ENCODE measurements at regions not wholly inside any gene's neighbourhood (a gene's known extent, or its start where the extent isn't known, plus 50 kb on each side); places are given as distances from the start of the nearest gene placed in this dataset.

GRCh38 chr11:21877151-21877550 is 315.7 kb upstream of the ANO5 start:
- ATAC-seq (replicated peaks; ENCODE audit: extremely low read depth, poor library complexity, severe bottlenecking) (no peak), DNase-seq (ENCODE audit: low spot score in 2 of 2) (no peak)
- peaks cover 25% of the 10 kb centered on the region for H3K9me3 Mint-ChIP-seq
- H3K36me3 Mint-ChIP-seq (ENCODE audit: insufficient read depth): no peaks in the 10 kb centered on the region
- H3K27ac Mint-ChIP-seq (ENCODE audit: low read depth): no peak overlapping the region
- H3K4me1 Mint-ChIP-seq: no peaks in the 10 kb centered on the region
- H3K4me3 Mint-ChIP-seq: no peak overlapping the region
- no peaks in the 10 kb centered on the region for H3K27me3 Mint-ChIP-seq

- no peak for DNase-seq (ENCODE audit: low spot score in 2 of 2)
These were observed 309.5 kb upstream of the ANO5 start for GRCh38 chr11:21883354-21883753.

GRCh38 chr11:21888814-21889213 is 304.1 kb upstream of the ANO5 start:
- DNase-seq (ENCODE audit: low spot score in 2 of 2): no peak
- Mint-ChIP-seq H3K4me1 (no peaks in the 10 kb centered on the region), H3K27ac (ENCODE audit: low read depth) (no peak overlapping the region), H3K9me3 (peaks cover 43% of the 10 kb centered on the region), H3K36me3 (ENCODE audit: insufficient read depth) (no peaks in the 10 kb centered on the region), H3K27me3 (no peaks in the 10 kb centered on the region), H3K4me3 (no peak overlapping the region)
- no peak for ATAC-seq (replicated peaks; ENCODE audit: extremely low read depth, poor library complexity, severe bottlenecking)

More at GRCh38 chr11:21883354-21883753, 309.5 kb upstream of the ANO5 start:
- Mint-ChIP-seq H3K4me3 (no peak overlapping the region), H3K9me3 (peaks cover 38% of the 10 kb centered on the region), H3K27ac (ENCODE audit: low read depth) (no peak overlapping the region), H3K36me3 (ENCODE audit: insufficient read depth) (no peaks in the 10 kb centered on the region), H3K4me1 (no peaks in the 10 kb centered on the region), H3K27me3 (no peaks in the 10 kb centered on the region)
- no peak for ATAC-seq (replicated peaks; ENCODE audit: extremely low read depth, poor library complexity, severe bottlenecking)

GRCh38 chr11:21892736-21893564 is 299.9 kb upstream of the ANO5 start:
- no peaks in the 10 kb centered on the region for H3K27me3 Mint-ChIP-seq
- H3K9me3 Mint-ChIP-seq: peaks cover 24% of the 10 kb centered on the region
- no peak for DNase-seq (ENCODE audit: low spot score in 2 of 2)
- H3K4me1 Mint-ChIP-seq: no peaks in the 10 kb centered on the region
- ATAC-seq (replicated peaks; ENCODE audit: extremely low read depth, poor library complexity, severe bottlenecking): no peak
- no peak overlapping the region for H3K27ac Mint-ChIP-seq (ENCODE audit: low read depth)
- no peaks in the 10 kb centered on the region for H3K36me3 Mint-ChIP-seq (ENCODE audit: insufficient read depth)
- no peak overlapping the region for H3K4me3 Mint-ChIP-seq

- ATAC-seq (replicated peaks; ENCODE audit: extremely low read depth, poor library complexity, severe bottlenecking) (no peak), DNase-seq (ENCODE audit: low spot score in 2 of 2) (no peak)
- H3K27ac Mint-ChIP-seq (ENCODE audit: low read depth): no peak overlapping the region
- peaks cover 23% of the 10 kb centered on the region for H3K9me3 Mint-ChIP-seq
- no peaks in the 10 kb centered on the region for H3K4me1 Mint-ChIP-seq
- H3K4me3 Mint-ChIP-seq: no peak overlapping the region
- H3K27me3 Mint-ChIP-seq: no peaks in the 10 kb centered on the region
- no peaks in the 10 kb centered on the region for H3K36me3 Mint-ChIP-seq (ENCODE audit: insufficient read depth)
These were observed 299.4 kb upstream of the ANO5 start for GRCh38 chr11:21893565-21893867.

GRCh38 chr11:21894492-21894891 is 298.4 kb upstream of the ANO5 start:
- Mint-ChIP-seq H3K27me3 (no peaks in the 10 kb centered on the region), H3K4me1 (no peaks in the 10 kb centered on the region), H3K27ac (ENCODE audit: low read depth) (no peak overlapping the region), H3K4me3 (no peak overlapping the region), H3K9me3 (peaks cover 23% of the 10 kb centered on the region), H3K36me3 (ENCODE audit: insufficient read depth) (no peaks in the 10 kb centered on the region)
- ATAC-seq (replicated peaks; ENCODE audit: extremely low read depth, poor library complexity, severe bottlenecking): no peak
- DNase-seq (ENCODE audit: low spot score in 2 of 2): no peak

- Mint-ChIP-seq H3K4me3 (no peak overlapping the region), H3K36me3 (ENCODE audit: insufficient read depth) (no peaks in the 10 kb centered on the region), H3K27me3 (no peaks in the 10 kb centered on the region), H3K4me1 (no peaks in the 10 kb centered on the region), H3K27ac (ENCODE audit: low read depth) (no peak overlapping the region), H3K9me3 (peaks cover 24% of the 10 kb centered on the region)
- no peak for ATAC-seq (replicated peaks; ENCODE audit: extremely low read depth, poor library complexity, severe bottlenecking)
- DNase-seq (ENCODE audit: low spot score in 2 of 2): no peak
These were observed 297.2 kb upstream of the ANO5 start for GRCh38 chr11:21895686-21896085.

- H3K27ac Mint-ChIP-seq (ENCODE audit: low read depth): no peak overlapping the region
These were observed 296.7 kb upstream of the ANO5 start for GRCh38 chr11:21896216-21896615.

GRCh38 chr11:21896746-21897602 is 295.9 kb upstream of the ANO5 start:
- no peak for ATAC-seq (replicated peaks; ENCODE audit: extremely low read depth, poor library complexity, severe bottlenecking)
- H3K9me3 Mint-ChIP-seq: peaks cover 12% of the 10 kb centered on the region
- no peaks in the 10 kb centered on the region for H3K36me3 Mint-ChIP-seq (ENCODE audit: insufficient read depth)
- H3K4me1 Mint-ChIP-seq: no peaks in the 10 kb centered on the region
- DNase-seq (ENCODE audit: low spot score in 2 of 2): no peak
- no peak overlapping the region for H3K27ac Mint-ChIP-seq (ENCODE audit: low read depth)
- H3K27me3 Mint-ChIP-seq: no peaks in the 10 kb centered on the region
- no peak overlapping the region for H3K4me3 Mint-ChIP-seq

More at GRCh38 chr11:21896216-21896615, 296.7 kb upstream of the ANO5 start:
- DNase-seq (ENCODE audit: low spot score in 2 of 2) (no peak), ATAC-seq (replicated peaks; ENCODE audit: extremely low read depth, poor library complexity, severe bottlenecking) (no peak)
- Mint-ChIP-seq H3K36me3 (ENCODE audit: insufficient read depth) (no peaks in the 10 kb centered on the region), H3K9me3 (peaks cover 19% of the 10 kb centered on the region), H3K4me1 (no peaks in the 10 kb centered on the region), H3K27me3 (no peaks in the 10 kb centered on the region), H3K4me3 (no peak overlapping the region)

GRCh38 chr11:21897752-21898151 is 295.1 kb upstream of the ANO5 start:
- no peak for ATAC-seq (replicated peaks; ENCODE audit: extremely low read depth, poor library complexity, severe bottlenecking)
- Mint-ChIP-seq H3K36me3 (ENCODE audit: insufficient read depth) (no peaks in the 10 kb centered on the region), H3K27ac (ENCODE audit: low read depth) (no peak overlapping the region), H3K9me3 (peaks cover 7% of the 10 kb centered on the region), H3K4me3 (no peak overlapping the region), H3K27me3 (no peaks in the 10 kb centered on the region), H3K4me1 (no peaks in the 10 kb centered on the region)
- no peak for DNase-seq (ENCODE audit: low spot score in 2 of 2)

GRCh38 chr11:21908211-21908610 is 284.7 kb upstream of the ANO5 start:
- H3K4me3 Mint-ChIP-seq: no peak overlapping the region
- no peak overlapping the region for H3K27ac Mint-ChIP-seq (ENCODE audit: low read depth)
- no peak for DNase-seq (ENCODE audit: low spot score in 2 of 2)
- no peaks in the 10 kb centered on the region for H3K36me3 Mint-ChIP-seq (ENCODE audit: insufficient read depth)
- no peaks in the 10 kb centered on the region for H3K27me3 Mint-ChIP-seq
- peaks cover 18% of the 10 kb centered on the region for H3K9me3 Mint-ChIP-seq
- no peak for ATAC-seq (replicated peaks; ENCODE audit: extremely low read depth, poor library complexity, severe bottlenecking)
- H3K4me1 Mint-ChIP-seq: no peaks in the 10 kb centered on the region

GRCh38 chr11:21909145-21909544 is 283.7 kb upstream of the ANO5 start:
- Mint-ChIP-seq H3K4me3 (no peak overlapping the region), H3K4me1 (no peaks in the 10 kb centered on the region)
- no peak for DNase-seq (ENCODE audit: low spot score in 2 of 2)

GRCh38 chr11:21911061-21911460 is 281.8 kb upstream of the ANO5 start:
- Mint-ChIP-seq H3K4me1 (no peaks in the 10 kb centered on the region), H3K9me3 (peaks cover 18% of the 10 kb centered on the region), H3K27me3 (no peaks in the 10 kb centered on the region), H3K27ac (ENCODE audit: low read depth) (no peak overlapping the region), H3K4me3 (no peak overlapping the region), H3K36me3 (ENCODE audit: insufficient read depth) (no peaks in the 10 kb centered on the region)
- no peak for DNase-seq (ENCODE audit: low spot score in 2 of 2)
- ATAC-seq (replicated peaks; ENCODE audit: extremely low read depth, poor library complexity, severe bottlenecking): no peak

More at GRCh38 chr11:21909145-21909544, 283.7 kb upstream of the ANO5 start:
- no peak overlapping the region for H3K27ac Mint-ChIP-seq (ENCODE audit: low read depth)
- H3K36me3 Mint-ChIP-seq (ENCODE audit: insufficient read depth): no peaks in the 10 kb centered on the region
- ATAC-seq (replicated peaks; ENCODE audit: extremely low read depth, poor library complexity, severe bottlenecking): no peak
- H3K27me3 Mint-ChIP-seq: no peaks in the 10 kb centered on the region
- peaks cover 17% of the 10 kb centered on the region for H3K9me3 Mint-ChIP-seq

Measured in central memory CD8-positive, alpha-beta T cell (primary cell).